ENCODE measurements at regions not wholly inside any gene's neighbourhood (a gene's known extent, or its start where the extent isn't known, plus 50 kb on each side); places are given as distances from the start of the nearest gene placed in this dataset.

- no peak for FAIRE-seq
- no peak for TF ChIP-seq PAX5 (IDR thresholded peaks at IDR 0.05; ENCODE audit: insufficient read depth, low read length, severe bottlenecking)
- no peak for TF ChIP-seq POLR2AphosphoS5 (IDR thresholded peaks at IDR 0.05; ENCODE audit: low read depth, low read length)
- no peak for TF ChIP-seq TAF1 (IDR thresholded peaks at IDR 0.05; ENCODE audit: low read depth, low read length)
- no peak for TF ChIP-seq POU2F2 (IDR thresholded peaks at IDR 0.05; ENCODE audit: low read depth, low read length)
- TF ChIP-seq SPI1 (IDR thresholded peaks at IDR 0.05; ENCODE audit: low read depth, low read length) = no peak
- TF ChIP-seq POLR2A (IDR thresholded peaks at IDR 0.05; ENCODE audit: low read depth, low read length) = no peak
- no peak for DNase-seq (ENCODE audit: insufficient read length, low spot score)
Measured at GRCh38 chr11:87490671-87491070, 452.9 kb downstream of the TMEM135 start.

GRCh38 chr11:87484566-87484965 lies 446.8 kb downstream of the TMEM135 start:
- no peak for TF ChIP-seq POLR2A (IDR thresholded peaks at IDR 0.05; ENCODE audit: low read depth, low read length)
- TF ChIP-seq SPI1 (IDR thresholded peaks at IDR 0.05; ENCODE audit: low read depth, low read length) = no peak
- no peak for TF ChIP-seq POU2F2 (IDR thresholded peaks at IDR 0.05; ENCODE audit: low read depth, low read length)
- TF ChIP-seq TAF1 (IDR thresholded peaks at IDR 0.05; ENCODE audit: low read depth, low read length) = no peak
- DNase-seq (ENCODE audit: insufficient read length, low spot score) (no peak), FAIRE-seq (no peak)

- FAIRE-seq = no peak
- DNase-seq (ENCODE audit: insufficient read length, low spot score) = no peak
- no peak for TF ChIP-seq POU2F2 (IDR thresholded peaks at IDR 0.05; ENCODE audit: low read depth, low read length)
- TF ChIP-seq TAF1 (IDR thresholded peaks at IDR 0.05; ENCODE audit: low read depth, low read length) = no peak
- TF ChIP-seq SPI1 (IDR thresholded peaks at IDR 0.05; ENCODE audit: low read depth, low read length) = no peak
- TF ChIP-seq POLR2AphosphoS5 (IDR thresholded peaks at IDR 0.05; ENCODE audit: low read depth, low read length) = no peak
- no peak for TF ChIP-seq PAX5 (IDR thresholded peaks at IDR 0.05; ENCODE audit: insufficient read depth, low read length, severe bottlenecking)
- no peak for TF ChIP-seq POLR2A (IDR thresholded peaks at IDR 0.05; ENCODE audit: low read depth, low read length)
Measured at GRCh38 chr11:87477321-87477720, 439.6 kb downstream of the TMEM135 start.

- no peak for FAIRE-seq
- no peak for TF ChIP-seq POLR2AphosphoS5 (IDR thresholded peaks at IDR 0.05; ENCODE audit: low read depth, low read length)
- TF ChIP-seq PAX5 (IDR thresholded peaks at IDR 0.05; ENCODE audit: insufficient read depth, low read length, severe bottlenecking) = no peak
- no peak for TF ChIP-seq TAF1 (IDR thresholded peaks at IDR 0.05; ENCODE audit: low read depth, low read length)
- TF ChIP-seq POLR2A (IDR thresholded peaks at IDR 0.05; ENCODE audit: low read depth, low read length) = no peak
- no peak for TF ChIP-seq POU2F2 (IDR thresholded peaks at IDR 0.05; ENCODE audit: low read depth, low read length)
- no peak for TF ChIP-seq SPI1 (IDR thresholded peaks at IDR 0.05; ENCODE audit: low read depth, low read length)
- no peak for DNase-seq (ENCODE audit: insufficient read length, low spot score)
Measured at GRCh38 chr11:87473174-87473573, 435.4 kb downstream of the TMEM135 start.

- DNase-seq (ENCODE audit: insufficient read length, low spot score) (no peak), FAIRE-seq (no peak)
- TF ChIP-seq POU2F2 (IDR thresholded peaks at IDR 0.05; ENCODE audit: low read depth, low read length) = no peak
- no peak for TF ChIP-seq PAX5 (IDR thresholded peaks at IDR 0.05; ENCODE audit: insufficient read depth, low read length, severe bottlenecking)
- no peak for TF ChIP-seq POLR2AphosphoS5 (IDR thresholded peaks at IDR 0.05; ENCODE audit: low read depth, low read length)
- TF ChIP-seq POLR2A (IDR thresholded peaks at IDR 0.05; ENCODE audit: low read depth, low read length) = no peak
- TF ChIP-seq TAF1 (IDR thresholded peaks at IDR 0.05; ENCODE audit: low read depth, low read length) = no peak
- no peak for TF ChIP-seq SPI1 (IDR thresholded peaks at IDR 0.05; ENCODE audit: low read depth, low read length)
Measured at GRCh38 chr11:87466223-87466622, 428.5 kb downstream of the TMEM135 start.

- FAIRE-seq (no peak), DNase-seq (ENCODE audit: insufficient read length, low spot score) (no peak)
- TF ChIP-seq POLR2A (IDR thresholded peaks at IDR 0.05; ENCODE audit: low read depth, low read length) = no peak
- no peak for TF ChIP-seq PAX5 (IDR thresholded peaks at IDR 0.05; ENCODE audit: insufficient read depth, low read length, severe bottlenecking)
- TF ChIP-seq POLR2AphosphoS5 (IDR thresholded peaks at IDR 0.05; ENCODE audit: low read depth, low read length) = no peak
Measured at GRCh38 chr11:87465716-87466115, 428.0 kb downstream of the TMEM135 start.

GRCh38 chr11:87463486-87464102 lies 425.9 kb downstream of the TMEM135 start:
- no peak for DNase-seq (ENCODE audit: insufficient read length, low spot score)
- TF ChIP-seq PAX5 (IDR thresholded peaks at IDR 0.05; ENCODE audit: insufficient read depth, low read length, severe bottlenecking) (no peak), POU2F2 (IDR thresholded peaks at IDR 0.05; ENCODE audit: low read depth, low read length) (no peak)

GRCh38 chr11:87462171-87462570 lies 424.4 kb downstream of the TMEM135 start:
- TF ChIP-seq POLR2A (IDR thresholded peaks at IDR 0.05; ENCODE audit: low read depth, low read length) (no peak), PAX5 (IDR thresholded peaks at IDR 0.05; ENCODE audit: insufficient read depth, low read length, severe bottlenecking) (no peak), POLR2AphosphoS5 (IDR thresholded peaks at IDR 0.05; ENCODE audit: low read depth, low read length) (no peak), POU2F2 (IDR thresholded peaks at IDR 0.05; ENCODE audit: low read depth, low read length) (no peak), SPI1 (IDR thresholded peaks at IDR 0.05; ENCODE audit: low read depth, low read length) (no peak), TAF1 (IDR thresholded peaks at IDR 0.05; ENCODE audit: low read depth, low read length) (no peak)
- FAIRE-seq (no peak), DNase-seq (ENCODE audit: insufficient read length, low spot score) (no peak)

More at GRCh38 chr11:87463486-87464102, 425.9 kb downstream of the TMEM135 start:
- peak; percentile 52 for FAIRE-seq

- TF ChIP-seq SPI1 (IDR thresholded peaks at IDR 0.05; ENCODE audit: low read depth, low read length) (no peak), POU2F2 (IDR thresholded peaks at IDR 0.05; ENCODE audit: low read depth, low read length) (no peak)
- FAIRE-seq = no peak
- no peak for DNase-seq (ENCODE audit: insufficient read length, low spot score)
Measured at GRCh38 chr11:87460842-87461637, 423.3 kb downstream of the TMEM135 start.

- TF ChIP-seq TAF1 (IDR thresholded peaks at IDR 0.05; ENCODE audit: low read depth, low read length) (no peak), POLR2A (IDR thresholded peaks at IDR 0.05; ENCODE audit: low read depth, low read length) (no peak), POLR2AphosphoS5 (IDR thresholded peaks at IDR 0.05; ENCODE audit: low read depth, low read length) (no peak), PAX5 (IDR thresholded peaks at IDR 0.05; ENCODE audit: insufficient read depth, low read length, severe bottlenecking) (no peak), SPI1 (IDR thresholded peaks at IDR 0.05; ENCODE audit: low read depth, low read length) (no peak), POU2F2 (IDR thresholded peaks at IDR 0.05; ENCODE audit: low read depth, low read length) (no peak)
- DNase-seq (ENCODE audit: insufficient read length, low spot score) = no peak
- no peak for FAIRE-seq
Measured at GRCh38 chr11:87460279-87460678, 422.5 kb downstream of the TMEM135 start.
